KMS-11 (cell line): ENCODE measurements at regions not wholly inside any gene's neighbourhood (a gene's known extent, or its start where the extent isn't known, plus 50 kb on each side); places are given as distances from the start of the nearest gene placed in this dataset.

Experiments used
- H2AFZ ChIP-seq: fragments of 200-600 bp; sonication (generic); 2 replicates; pipeline ENCODE4 v1.6.1; 2016; ENCODE audit warnings: antibody characterized with exemption, mixed run types, low read depth
- H3K27ac ChIP-seq: fragments of 200-600 bp; sonication (generic); 2 replicates; pipeline ENCODE4 v1.6.1; 2016; ENCODE audit warnings: mild to moderate bottlenecking, mixed run types
- H3K27me3 ChIP-seq: fragments of 200-600 bp; sonication (generic); 2 replicates; pipeline ENCODE4 v1.6.1; 2017; ENCODE audit warnings: mild to moderate bottlenecking, low read depth, mixed run types, moderate library complexity; ENCODE audit not compliant: insufficient read depth
- H3K36me3 ChIP-seq: fragments of 200-600 bp; sonication (generic); 2 replicates; pipeline ENCODE4 v1.6.1; 2017; ENCODE audit warnings: mild to moderate bottlenecking, mixed run types; ENCODE audit not compliant: insufficient read depth
- H3K4me1 ChIP-seq: fragments of 200-600 bp; sonication (generic); 2 replicates; pipeline ENCODE4 v1.6.1; 2016; ENCODE audit warnings: mild to moderate bottlenecking, low read depth, mixed run types; ENCODE audit not compliant: poor library complexity, severe bottlenecking
- H3K4me2 ChIP-seq: fragments of 200-600 bp; sonication (generic); 2 replicates; pipeline ENCODE4 v1.7.0; 2016; ENCODE audit warnings: mild to moderate bottlenecking, mixed run types
- H3K4me3 ChIP-seq: fragments of 200-600 bp; sonication (generic); IDR thresholded peaks from 2 replicates; pipeline ENCODE4 v1.6.1; 2017; ENCODE audit warnings: low read depth, low read length, mixed read lengths; ENCODE audit not compliant: insufficient read depth
- H3K79me2 ChIP-seq: fragments of 200-600 bp; sonication (generic); 2 replicates; pipeline ENCODE4 v1.6.1; 2016; ENCODE audit warnings: low read depth, mixed run types; ENCODE audit not compliant: insufficient read depth
- H3K9ac ChIP-seq: fragments of 200-600 bp; sonication (generic); 2 replicates; pipeline ENCODE4 v1.6.1; 2016; ENCODE audit warnings: mild to moderate bottlenecking, mixed run types
- H4K20me1 ChIP-seq: fragments of 200-600 bp; sonication (generic); 2 replicates; pipeline ENCODE4 v1.6.1; 2016; ENCODE audit warnings: mild to moderate bottlenecking, mixed run types; ENCODE audit not compliant: insufficient read depth
- TF ChIP-seq, protein P1 (sequence below): fragments of 200-600 bp; sonication (generic); conservative IDR thresholded peaks from 2 replicates; pipeline ENCODE4 v1.6.1; 2017; ENCODE audit warnings: low read depth, mild to moderate bottlenecking, antibody characterized with exemption, low read length, moderate library complexity, mixed read lengths

GRCh38 chr11:70002433-70002832 lies 75.7 kb upstream of the ANO1 start:
- Histone ChIP-seq H3K36me3 (no peaks in the 10 kb centered on the region), H3K27me3 (no peaks in the 10 kb centered on the region), H3K27ac (no peak overlapping the region), H2AFZ (no peak overlapping the region), H3K79me2 (no peaks in the 10 kb centered on the region), H3K9ac (no peak overlapping the region), H3K4me2 (no peak overlapping the region), H3K4me3 (no peak overlapping the region), H4K20me1 (no peaks in the 10 kb centered on the region), H3K4me1 (no peaks in the 10 kb centered on the region)
- TF ChIP-seq, protein P1, sequence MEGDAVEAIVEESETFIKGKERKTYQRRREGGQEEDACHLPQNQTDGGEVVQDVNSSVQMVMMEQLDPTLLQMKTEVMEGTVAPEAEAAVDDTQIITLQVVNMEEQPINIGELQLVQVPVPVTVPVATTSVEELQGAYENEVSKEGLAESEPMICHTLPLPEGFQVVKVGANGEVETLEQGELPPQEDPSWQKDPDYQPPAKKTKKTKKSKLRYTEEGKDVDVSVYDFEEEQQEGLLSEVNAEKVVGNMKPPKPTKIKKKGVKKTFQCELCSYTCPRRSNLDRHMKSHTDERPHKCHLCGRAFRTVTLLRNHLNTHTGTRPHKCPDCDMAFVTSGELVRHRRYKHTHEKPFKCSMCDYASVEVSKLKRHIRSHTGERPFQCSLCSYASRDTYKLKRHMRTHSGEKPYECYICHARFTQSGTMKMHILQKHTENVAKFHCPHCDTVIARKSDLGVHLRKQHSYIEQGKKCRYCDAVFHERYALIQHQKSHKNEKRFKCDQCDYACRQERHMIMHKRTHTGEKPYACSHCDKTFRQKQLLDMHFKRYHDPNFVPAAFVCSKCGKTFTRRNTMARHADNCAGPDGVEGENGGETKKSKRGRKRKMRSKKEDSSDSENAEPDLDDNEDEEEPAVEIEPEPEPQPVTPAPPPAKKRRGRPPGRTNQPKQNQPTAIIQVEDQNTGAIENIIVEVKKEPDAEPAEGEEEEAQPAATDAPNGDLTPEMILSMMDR = no peak

DNA sequence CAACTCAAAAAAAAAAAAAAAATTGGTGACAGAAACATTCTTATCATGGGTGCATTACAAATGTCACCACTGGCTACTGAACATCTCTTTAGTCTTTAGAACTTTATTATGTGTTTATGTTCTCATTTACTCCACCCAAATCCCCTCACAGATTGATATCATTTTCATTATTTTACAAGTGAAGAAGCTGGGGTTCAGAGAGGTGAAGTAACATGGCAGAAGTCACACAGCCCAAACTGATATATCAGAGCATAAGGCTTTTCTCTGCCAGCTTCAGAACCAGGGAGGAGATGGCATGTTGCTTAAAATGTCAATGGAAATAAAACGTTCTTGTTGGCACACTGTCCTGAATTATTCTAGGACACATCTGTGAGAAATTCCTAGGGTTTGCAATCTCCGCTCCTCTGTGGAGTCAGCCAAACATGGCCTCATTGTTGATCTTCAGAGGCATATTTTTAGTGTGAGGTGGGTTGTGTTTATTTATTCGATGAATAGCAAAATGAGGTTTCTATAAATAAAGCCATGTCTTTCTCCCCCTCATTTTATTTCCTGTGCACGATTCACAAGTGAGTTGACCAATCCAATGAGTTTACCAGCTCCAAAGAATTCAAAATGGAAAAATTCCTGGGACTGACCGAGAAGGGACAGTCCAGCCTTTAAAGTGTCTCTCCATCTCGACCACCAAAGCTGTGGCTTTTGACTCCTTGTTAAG lies 72.9 kb upstream of the ANO1 start:
- Histone ChIP-seq H3K36me3 (no peaks in the 10 kb centered on the region), H3K27me3 (no peaks in the 10 kb centered on the region), H3K4me2 (no peak overlapping the region), H3K79me2 (no peaks in the 10 kb centered on the region), H3K9ac (no peak overlapping the region), H3K4me3 (no peak overlapping the region), H3K4me1 (no peaks in the 10 kb centered on the region), H2AFZ (no peak overlapping the region), H4K20me1 (no peaks in the 10 kb centered on the region), H3K27ac (no peak overlapping the region)
- TF ChIP-seq, protein P1 = no peak

DNA sequence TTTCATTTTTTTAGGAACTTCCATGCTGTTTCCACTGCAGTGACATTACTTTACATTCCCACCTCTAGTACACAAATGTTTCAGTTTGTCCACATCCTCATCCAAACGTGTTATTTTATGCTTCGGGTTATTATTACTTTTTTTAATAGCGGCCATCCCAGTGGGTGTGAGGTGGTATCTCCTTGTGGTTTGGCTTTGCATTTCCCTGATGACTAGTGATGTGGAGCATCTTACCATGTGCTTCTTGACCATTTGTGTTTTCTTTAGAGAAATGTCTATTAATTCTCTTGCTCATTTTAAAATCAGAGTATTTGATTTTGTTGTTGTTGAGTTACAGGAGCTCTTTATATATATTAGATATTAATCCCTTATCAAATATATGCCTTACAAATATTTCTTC lies 70.3 kb upstream of the ANO1 start:
- H3K79me2 ChIP-seq = no peaks in the 10 kb centered on the region
- H3K9ac ChIP-seq = no peak overlapping the region
- no peak overlapping the region for H3K4me2 ChIP-seq
- no peaks in the 10 kb centered on the region for H3K27me3 ChIP-seq
- no peaks in the 10 kb centered on the region for H3K4me1 ChIP-seq
- TF ChIP-seq, protein P1 = no peak
- H3K4me3 ChIP-seq = no peak overlapping the region
- H3K27ac ChIP-seq = no peak overlapping the region
- H4K20me1 ChIP-seq = no peaks in the 10 kb centered on the region
- no peaks in the 10 kb centered on the region for H3K36me3 ChIP-seq
- no peak overlapping the region for H2AFZ ChIP-seq

DNA sequence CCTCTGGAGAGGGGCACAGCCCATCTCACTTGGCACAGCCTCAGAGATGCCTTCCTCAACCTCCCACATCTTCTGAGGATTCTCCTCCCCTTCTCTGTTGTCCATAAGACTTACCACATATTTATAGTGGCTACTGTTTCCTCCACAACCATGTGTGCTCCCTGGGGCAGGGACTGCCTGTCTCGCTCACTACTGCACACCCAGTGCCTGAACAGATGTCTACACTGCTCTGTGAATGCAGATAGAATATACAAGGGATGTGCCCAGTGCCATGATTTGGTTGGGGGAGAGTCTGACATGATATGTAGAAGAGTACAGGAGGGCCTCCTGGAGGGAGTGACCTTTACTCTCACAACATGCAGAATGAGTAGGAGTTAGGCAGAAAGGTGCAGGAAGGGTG lies 67.3 kb upstream of the ANO1 start:
- no peak overlapping the region for H3K27ac ChIP-seq
- H3K4me2 ChIP-seq = no peak overlapping the region
- H3K79me2 ChIP-seq = no peaks in the 10 kb centered on the region
- no peak overlapping the region for H2AFZ ChIP-seq
- no peaks in the 10 kb centered on the region for H3K4me1 ChIP-seq
- no peaks in the 10 kb centered on the region for H4K20me1 ChIP-seq
- H3K36me3 ChIP-seq = no peaks in the 10 kb centered on the region
- no peaks in the 10 kb centered on the region for H3K27me3 ChIP-seq
- TF ChIP-seq, protein P1 = no peak
- H3K9ac ChIP-seq = no peak overlapping the region
- no peak overlapping the region for H3K4me3 ChIP-seq
